HG03097 (cell line): ENCODE measurements at regions not wholly inside any gene's neighbourhood (a gene's known extent, or its start where the extent isn't known, plus 50 kb on each side); places are given as distances from the start of the nearest gene placed in this dataset.
"Not testable (repeated sequence)": the region's sequence is repeated elsewhere in the genome, so short reads cannot be mapped to it uniquely, and the experiment has no call there.

Experiments used
- ATAC-seq: cut with Tn5 transposase; IDR thresholded peaks from one replicate; pipeline ENCODE4 v1.9.1; 2021; ENCODE audit not compliant: unreplicated experiment, low FRiP score

GRCh38 chr2:82939211-82939610, 1519.9 kb downstream of the SUCLG1 start:
- ATAC-seq, result no peak

- not testable (repeated sequence) for ATAC-seq
Observed at GRCh38 chr2:82938321-82938845, 1520.7 kb downstream of the SUCLG1 start.

GRCh38 chr2:82913566-82913965, 1545.5 kb downstream of the SUCLG1 start:
- ATAC-seq, result no peak

GRCh38 chr2:82896117-82896516, 1563.0 kb downstream of the SUCLG1 start:
- no peak for ATAC-seq

GRCh38 chr2:82893190-82893589, 1565.9 kb downstream of the SUCLG1 start:
- ATAC-seq, result no peak

- no peak for ATAC-seq
Observed at GRCh38 chr2:82879803-82880202, 1579.3 kb downstream of the SUCLG1 start.

- no peak for ATAC-seq
Observed at GRCh38 chr2:82875858-82876257, 1583.2 kb downstream of the SUCLG1 start.

- no peak for ATAC-seq
Observed at GRCh38 chr2:82857967-82858366, 1601.1 kb downstream of the SUCLG1 start.

- no peak for ATAC-seq
Observed at GRCh38 chr2:82853299-82853698, 1605.8 kb downstream of the SUCLG1 start.

GRCh38 chr2:82852787-82853186, 1606.3 kb downstream of the SUCLG1 start:
- ATAC-seq, result no peak

GRCh38 chr2:82848285-82848684, 1610.8 kb downstream of the SUCLG1 start:
- no peak for ATAC-seq

GRCh38 chr2:82839036-82839435, 1620.0 kb downstream of the SUCLG1 start:
- ATAC-seq, result no peak

GRCh38 chr2:82837588-82838304, 1621.3 kb downstream of the SUCLG1 start:
- no peak for ATAC-seq

GRCh38 chr2:82834893-82835292, 1624.2 kb downstream of the SUCLG1 start:
- no peak for ATAC-seq

- ATAC-seq, result no peak
Observed at GRCh38 chr2:82827426-82827825, 1631.7 kb downstream of the SUCLG1 start.

- no peak for ATAC-seq
Observed at GRCh38 chr2:82826437-82826836, 1632.6 kb downstream of the SUCLG1 start.

- no peak for ATAC-seq
Observed at GRCh38 chr2:82825410-82826090, 1633.5 kb downstream of the SUCLG1 start.

GRCh38 chr2:82823892-82824291, 1635.2 kb downstream of the SUCLG1 start:
- ATAC-seq, result no peak

GRCh38 chr2:82819951-82820350, 1639.1 kb downstream of the SUCLG1 start:
- ATAC-seq, result no peak

GRCh38 chr2:82814146-82814545, 1644.9 kb downstream of the SUCLG1 start:
- ATAC-seq, result no peak

- ATAC-seq, result no peak
Observed at GRCh38 chr2:82811946-82812345, 1647.1 kb downstream of the SUCLG1 start.

- ATAC-seq, result no peak
Observed at GRCh38 chr2:82803307-82803706, 1655.8 kb downstream of the SUCLG1 start.
